Islet precursor cell (in vitro differentiated cells): ENCODE measurements at regions not wholly inside any gene's neighbourhood (a gene's known extent, or its start where the extent isn't known, plus 50 kb on each side); places are given as distances from the start of the nearest gene placed in this dataset.
"Not testable (repeated sequence)": the region's sequence is repeated elsewhere in the genome, so short reads cannot be mapped to it uniquely, and the experiment has no call there.

Experiments
- DNase-seq: peaks from one replicate; pipeline ENCODE4 v3.0.0-alpha.2; 2018

DNA sequence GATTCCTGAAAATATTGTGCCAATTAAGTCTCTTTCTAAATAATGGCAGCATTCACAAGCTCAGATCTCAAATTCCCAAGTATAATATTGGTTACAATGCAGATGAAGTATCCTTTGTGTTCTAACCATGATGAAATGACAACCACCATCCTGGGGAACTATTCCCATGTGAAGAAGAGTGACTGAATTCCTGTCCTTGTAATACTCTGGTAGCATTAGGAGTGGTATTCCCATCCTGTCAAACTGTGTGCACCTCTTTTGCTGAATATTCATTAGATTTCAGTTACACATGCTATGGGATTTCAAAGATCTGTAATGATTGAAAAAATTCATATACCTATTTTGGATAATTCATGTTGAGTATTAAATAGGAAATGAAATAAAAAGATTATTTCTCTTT, 86.1 kb upstream of the SMIM30 start:
- no peak for DNase-seq

DNA sequence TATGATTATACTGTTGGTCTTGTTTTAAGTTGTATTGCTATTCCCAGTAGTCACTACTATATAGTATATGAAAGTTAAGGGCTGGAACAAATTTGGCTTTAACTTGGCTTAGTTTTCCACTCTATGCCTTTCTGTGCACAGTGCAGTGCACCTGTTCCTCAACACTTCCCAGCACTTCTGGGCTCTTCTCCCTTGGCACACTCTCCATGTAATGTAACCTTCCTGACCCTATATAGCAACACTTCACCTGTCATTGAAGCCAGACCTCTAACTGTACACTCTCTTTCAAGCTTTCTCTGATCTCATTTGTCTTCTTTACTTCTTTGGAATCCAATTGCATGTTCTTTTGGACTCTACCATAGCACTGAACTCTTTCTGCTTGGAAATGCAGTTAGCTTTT, 83.9 kb upstream of the SMIM30 start:
- no peak for DNase-seq

DNA sequence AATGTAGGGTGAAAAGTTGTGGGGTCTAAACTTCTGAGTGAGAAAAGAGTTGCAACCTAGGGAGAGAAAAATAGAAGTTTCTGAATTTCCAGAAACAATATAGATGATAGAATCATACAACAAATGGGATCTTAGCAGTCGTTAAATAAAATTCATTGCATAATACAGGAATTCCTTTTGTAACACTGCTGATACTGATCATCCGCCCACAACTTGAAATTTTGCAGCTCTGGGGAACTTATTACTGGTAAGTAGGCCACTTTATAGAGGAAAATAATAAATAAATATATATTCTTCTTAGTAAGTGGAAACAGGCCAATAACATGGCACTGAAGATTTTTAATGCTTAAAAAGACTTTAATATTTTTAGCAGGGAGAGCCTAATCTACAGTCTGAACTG, 81.9 kb upstream of the SMIM30 start:
- no peak for DNase-seq

DNA sequence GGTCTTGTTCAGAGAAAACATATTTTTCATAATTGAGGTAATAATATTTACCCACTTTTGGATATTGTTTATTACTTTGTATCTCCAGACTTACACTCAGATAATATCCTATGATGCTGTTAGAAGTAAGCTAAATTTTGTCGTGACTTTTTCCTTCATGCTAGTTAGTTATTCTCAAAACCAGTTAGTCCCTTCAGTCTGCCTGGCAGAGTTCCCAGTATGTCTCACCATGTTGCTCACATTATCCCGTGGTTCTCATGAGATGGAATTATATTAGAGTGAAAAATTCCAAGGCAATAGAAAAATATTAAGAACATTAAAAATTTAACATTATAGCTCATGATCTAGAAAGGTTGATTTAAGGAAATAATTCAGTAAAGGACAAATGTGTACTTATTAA, 81.5 kb upstream of the SMIM30 start:
- DNase-seq: no peak

DNA sequence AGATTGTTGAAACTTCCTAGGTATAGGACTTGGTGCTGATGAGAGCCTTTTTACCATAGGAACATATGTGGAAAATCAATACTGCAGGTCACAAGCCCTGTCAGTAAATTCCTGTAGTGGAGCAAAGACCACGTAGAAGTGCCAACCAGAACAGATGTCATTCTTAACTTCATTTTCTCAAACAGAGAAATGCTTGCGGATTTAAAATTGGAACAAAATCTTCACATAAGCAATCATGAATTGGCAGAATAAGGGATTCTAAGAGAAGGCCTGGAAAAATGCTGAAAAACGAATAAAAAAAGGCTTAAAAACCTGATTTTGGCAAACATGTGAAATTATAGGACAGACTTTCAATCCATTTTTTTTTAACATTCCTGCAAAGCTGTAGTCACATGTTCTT, 80.8 kb upstream of the SMIM30 start:
- no peak for DNase-seq

DNA sequence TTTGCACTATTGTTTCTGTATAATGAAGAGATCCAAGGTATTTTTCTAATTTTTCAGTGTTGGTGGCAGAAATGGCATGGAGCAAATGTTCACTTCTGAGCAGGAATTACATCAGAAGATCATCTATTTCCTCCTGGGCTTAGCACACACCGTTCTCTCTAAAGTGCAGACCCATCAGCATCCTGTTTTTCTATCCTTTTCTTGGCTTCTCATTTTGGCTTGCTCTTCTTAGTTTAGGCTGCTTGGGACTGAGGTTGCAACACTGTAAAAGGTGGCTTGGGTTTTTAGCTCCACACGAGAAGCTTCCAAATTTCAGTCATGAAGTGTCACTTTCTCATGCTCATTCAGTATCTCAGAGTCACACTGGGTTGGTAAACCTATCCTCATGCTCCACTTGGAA, 79.9 kb upstream of the SMIM30 start:
- no peak for DNase-seq

DNA sequence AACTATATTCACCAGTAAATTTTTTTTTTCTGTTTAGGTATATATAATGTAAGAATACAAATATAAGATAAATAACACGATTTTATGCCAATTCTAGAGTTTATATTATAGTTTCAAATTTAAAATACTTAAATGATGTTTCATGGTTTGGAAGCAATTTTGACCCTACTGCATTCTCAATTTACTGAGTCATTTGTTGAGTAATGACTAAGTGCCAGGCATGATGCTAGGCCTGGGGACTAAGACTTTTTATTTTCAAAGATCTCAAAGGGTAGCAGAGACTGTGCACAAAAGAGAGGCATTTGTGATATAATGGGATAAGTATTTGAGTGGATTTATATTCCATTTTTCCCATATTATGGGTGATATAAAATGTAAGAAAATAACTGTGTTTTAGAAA, 78.9 kb upstream of the SMIM30 start:
- DNase-seq: no peak

DNA sequence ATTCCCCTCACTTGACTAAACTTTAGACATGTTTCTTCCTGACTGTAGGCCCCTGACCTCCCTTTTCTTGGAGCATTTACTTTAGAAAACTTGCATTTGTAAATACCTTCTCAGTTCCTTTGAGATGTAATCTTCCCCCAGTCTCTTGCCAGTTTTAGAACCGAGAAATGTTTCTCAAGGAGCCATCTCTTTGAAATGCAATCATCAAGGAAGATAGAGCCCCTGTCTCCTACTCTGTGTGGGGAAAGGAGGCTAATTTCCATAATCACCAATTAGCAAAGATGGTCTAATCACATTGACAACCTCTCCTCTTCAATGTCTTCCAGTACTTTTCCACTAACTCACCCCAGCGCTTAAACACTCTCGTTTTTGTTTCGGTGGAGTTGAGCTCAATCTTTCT, 70.0 kb upstream of the SMIM30 start:
- no peak for DNase-seq

DNA sequence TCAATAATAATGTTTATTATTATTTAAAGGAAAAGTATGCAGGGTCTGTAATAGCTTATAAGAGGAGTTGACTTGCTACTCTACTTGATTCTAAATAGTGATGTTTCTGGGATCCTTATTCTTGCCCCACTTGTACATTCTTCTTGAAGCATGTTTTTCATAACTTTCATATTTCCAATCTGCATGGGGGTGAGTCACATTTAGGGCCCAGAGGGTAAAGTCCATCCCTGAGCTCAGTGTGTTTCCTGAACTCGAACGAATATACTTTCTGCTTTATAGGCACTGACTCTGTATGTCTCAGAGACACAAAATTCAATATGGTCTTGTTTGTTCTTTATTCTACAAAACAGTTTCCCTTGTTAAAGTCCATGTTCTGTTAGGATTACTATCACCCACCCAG, 61.0 kb upstream of the SMIM30 start:
- DNase-seq: no peak

DNA sequence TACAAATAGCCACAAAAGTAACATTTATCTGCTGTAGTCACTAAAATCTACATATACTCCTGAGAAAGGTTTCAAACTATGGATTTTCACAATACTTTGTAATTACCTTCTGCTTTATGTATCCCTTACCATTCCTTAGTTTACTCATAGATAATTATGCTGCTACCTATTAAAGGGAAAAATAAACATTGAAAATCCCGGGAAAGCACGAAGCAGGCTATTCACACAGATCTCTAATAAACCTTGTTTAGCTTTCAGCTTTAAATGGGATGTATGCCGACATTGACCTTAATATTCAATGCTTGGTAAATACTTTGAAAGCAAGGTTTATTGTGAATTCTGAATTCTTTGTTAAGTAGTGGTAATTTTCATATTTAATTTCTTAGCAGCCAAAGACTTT, 58.5 kb upstream of the SMIM30 start:
- no peak for DNase-seq

DNA sequence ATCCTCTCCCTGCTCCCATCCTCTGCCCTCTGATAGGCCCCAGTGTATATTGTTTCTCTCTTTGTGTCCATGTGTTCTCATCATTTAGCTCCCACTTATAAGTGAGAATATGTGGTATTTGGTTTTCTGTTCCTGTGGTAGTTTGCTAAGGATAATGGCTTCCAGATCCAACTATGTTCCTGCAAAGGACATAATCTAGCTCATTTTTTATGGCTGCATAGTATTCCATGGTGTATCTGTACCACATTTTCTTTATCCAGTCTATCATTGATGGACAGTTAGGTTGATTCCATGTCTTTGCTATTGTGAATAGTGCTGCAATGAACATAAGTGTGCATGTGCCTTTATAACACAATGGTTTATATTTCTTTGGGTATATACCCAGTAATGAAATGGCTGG, 57.8 kb upstream of the SMIM30 start:
- not testable (repeated sequence) for DNase-seq

DNA sequence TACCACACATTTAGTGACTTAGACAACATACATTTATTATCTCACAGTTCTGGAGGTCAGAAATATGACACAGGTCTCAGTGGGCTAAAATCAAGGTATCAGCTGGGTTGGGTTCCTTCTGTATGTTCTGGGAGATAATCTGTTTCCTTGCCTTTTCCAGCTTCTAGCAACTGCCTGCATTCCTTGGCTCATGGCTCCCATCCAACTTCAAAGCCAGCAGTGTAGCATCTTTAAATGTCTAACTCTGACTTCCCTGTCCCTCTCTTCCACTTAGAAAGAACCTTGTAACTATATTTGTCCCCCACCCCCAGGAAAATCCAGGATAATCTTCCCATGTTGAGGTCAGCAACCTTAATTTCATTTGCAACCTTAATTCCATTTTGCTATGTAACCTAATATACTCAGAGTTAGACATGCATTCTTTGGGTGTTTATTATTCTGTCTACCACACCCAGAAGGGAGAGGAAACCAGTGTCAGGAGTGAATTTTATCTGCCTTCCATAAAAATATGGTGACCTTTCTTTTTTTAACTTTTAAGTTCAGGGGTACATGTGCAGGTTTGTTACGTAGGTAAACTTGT, 57.3 kb upstream of the SMIM30 start:
- DNase-seq: no peak

DNA sequence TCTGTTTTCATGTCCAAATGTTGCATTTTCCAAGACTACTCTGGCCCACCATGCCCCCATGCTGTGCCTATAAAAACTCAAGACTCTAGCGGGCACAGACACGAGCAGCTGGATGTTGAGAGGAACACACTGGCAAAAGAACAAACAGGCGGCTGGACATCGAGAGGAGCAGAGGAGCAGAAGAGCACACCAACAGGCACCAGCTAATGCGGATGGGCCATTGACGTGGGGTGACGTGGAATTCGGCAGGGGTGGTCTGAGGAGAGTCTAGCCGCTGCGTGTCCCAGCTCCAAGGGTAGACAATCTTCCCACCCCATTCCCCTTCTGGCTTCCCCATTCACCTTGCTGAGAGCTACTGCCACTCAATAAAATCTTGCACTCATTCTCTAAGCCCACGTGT, 54.4 kb upstream of the SMIM30 start:
- DNase-seq: no peak

DNA sequence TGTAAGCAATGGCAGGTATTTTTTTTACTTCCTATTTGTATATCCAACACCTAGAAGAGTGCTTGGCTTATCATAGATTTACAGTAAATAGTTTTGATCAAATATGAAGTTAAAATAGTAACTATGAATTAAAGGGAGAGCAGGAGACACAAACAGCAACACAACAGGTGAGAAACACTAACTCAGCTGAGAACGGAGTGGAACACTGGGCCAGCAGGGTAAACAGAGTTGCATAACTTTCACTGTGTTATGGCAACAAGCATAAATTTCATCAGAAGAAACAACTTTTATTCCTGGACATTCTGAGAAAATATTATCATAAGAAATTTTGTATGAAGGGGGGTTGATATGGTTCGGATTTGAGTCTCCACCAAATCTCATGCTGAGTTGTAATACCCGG, 52.2 kb upstream of the SMIM30 start:
- no peak for DNase-seq
